GM12872 (cell line): ENCODE measurements at regions not wholly inside any gene's neighbourhood (a gene's known extent, or its start where the extent isn't known, plus 50 kb on each side); places are given as distances from the start of the nearest gene placed in this dataset.

Experiments used
- CTCF ChIP-seq: IDR thresholded peaks from 3 replicates; pipeline ENCODE4 v1.5.1; 2011; ENCODE audit warnings: low read depth, mild to moderate bottlenecking, low read length, moderate library complexity; ENCODE audit not compliant: insufficient read depth

- TF ChIP-seq CTCF, result no peak
Measured at GRCh38 chr12:107515446-107515958, 170.1 kb upstream of the PWP1 start.

GRCh38 chr12:107518868-107519267, 166.7 kb upstream of the PWP1 start:
- no peak for TF ChIP-seq CTCF

GRCh38 chr12:107519906-107520859, 165.4 kb upstream of the PWP1 start:
- TF ChIP-seq CTCF, result no peak

GRCh38 chr12:107521826-107522355, 163.7 kb upstream of the PWP1 start:
- no peak for TF ChIP-seq CTCF

- peak; percentile 29; the same call in 1 of the 3 replicates for TF ChIP-seq CTCF
Measured at GRCh38 chr12:107522692-107523477, 162.7 kb upstream of the PWP1 start.

GRCh38 chr12:107523775-107524535, 161.6 kb upstream of the PWP1 start:
- TF ChIP-seq CTCF, result no peak
